ENCODE measurements at regions not wholly inside any gene's neighbourhood (a gene's known extent, or its start where the extent isn't known, plus 50 kb on each side); places are given as distances from the start of the nearest gene placed in this dataset.

DNA sequence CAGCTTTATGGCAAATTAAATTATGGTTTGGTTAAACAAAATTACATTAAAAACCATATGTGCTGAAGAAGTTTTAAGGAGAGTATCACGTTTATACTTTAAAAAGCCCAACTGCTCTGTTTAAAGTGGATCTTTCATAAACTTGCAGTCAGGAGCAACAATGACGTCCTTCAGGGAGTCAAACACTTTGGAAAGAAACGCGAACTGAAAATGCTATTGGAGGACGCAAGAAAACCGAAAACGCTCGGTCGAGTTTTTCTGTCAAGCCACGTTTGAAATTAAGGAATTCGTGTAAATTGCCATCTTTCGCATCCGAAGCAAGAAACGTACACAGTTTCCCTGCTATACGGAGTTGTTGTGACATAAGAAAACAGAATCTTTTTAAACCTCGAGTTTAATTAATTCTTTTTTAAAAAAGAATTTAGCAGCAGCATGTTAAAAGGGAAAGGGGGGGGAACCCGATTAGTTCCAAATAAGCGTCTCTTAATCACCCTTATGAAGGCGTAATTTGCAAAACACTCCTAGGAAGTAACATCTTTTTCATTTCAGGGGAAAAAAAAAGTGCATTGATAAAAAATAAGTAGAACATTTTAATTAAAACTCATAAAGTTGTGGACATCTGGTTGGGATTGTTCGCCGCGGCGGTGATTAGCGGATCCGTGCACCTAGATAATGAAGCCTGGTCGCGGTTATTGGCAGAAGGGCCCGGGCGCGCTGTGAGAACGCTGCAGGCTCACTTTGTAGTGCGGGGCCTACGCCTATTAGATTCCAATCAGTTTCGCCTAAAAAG is 295.4 kb downstream of the TFAP2C start:
- no peak for TF ChIP-seq POLR2A (IDR thresholded peaks at IDR 0.05)
- TF ChIP-seq, protein P1, sequence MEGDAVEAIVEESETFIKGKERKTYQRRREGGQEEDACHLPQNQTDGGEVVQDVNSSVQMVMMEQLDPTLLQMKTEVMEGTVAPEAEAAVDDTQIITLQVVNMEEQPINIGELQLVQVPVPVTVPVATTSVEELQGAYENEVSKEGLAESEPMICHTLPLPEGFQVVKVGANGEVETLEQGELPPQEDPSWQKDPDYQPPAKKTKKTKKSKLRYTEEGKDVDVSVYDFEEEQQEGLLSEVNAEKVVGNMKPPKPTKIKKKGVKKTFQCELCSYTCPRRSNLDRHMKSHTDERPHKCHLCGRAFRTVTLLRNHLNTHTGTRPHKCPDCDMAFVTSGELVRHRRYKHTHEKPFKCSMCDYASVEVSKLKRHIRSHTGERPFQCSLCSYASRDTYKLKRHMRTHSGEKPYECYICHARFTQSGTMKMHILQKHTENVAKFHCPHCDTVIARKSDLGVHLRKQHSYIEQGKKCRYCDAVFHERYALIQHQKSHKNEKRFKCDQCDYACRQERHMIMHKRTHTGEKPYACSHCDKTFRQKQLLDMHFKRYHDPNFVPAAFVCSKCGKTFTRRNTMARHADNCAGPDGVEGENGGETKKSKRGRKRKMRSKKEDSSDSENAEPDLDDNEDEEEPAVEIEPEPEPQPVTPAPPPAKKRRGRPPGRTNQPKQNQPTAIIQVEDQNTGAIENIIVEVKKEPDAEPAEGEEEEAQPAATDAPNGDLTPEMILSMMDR (IDR thresholded peaks at IDR 0.05): no peak

Measured in suprapubic skin (tissue), 3 donors.